ENCODE measurements at regions not wholly inside any gene's neighbourhood (a gene's known extent, or its start where the extent isn't known, plus 50 kb on each side); places are given as distances from the start of the nearest gene placed in this dataset.

DNA sequence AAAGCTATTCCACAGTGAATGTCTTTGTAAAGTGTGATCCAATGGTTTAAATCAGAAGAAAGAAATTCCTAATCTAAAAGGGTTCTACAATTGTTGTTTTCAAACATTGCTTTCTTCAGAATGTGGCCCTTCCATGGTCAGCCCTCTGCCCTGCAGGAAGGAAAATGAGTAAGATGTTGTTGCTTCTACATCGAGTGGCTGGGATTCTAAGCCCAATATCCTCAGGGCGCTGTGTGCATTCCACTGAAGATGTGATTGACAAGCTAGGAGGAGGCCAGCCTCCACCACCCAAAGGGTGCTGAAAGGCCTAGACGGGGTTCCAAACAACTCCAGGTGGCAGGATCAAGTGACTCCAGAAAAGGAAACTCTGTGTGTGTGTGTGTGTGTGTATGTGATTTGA, 316.9 kb upstream of the TSHZ3 start:
- no peak overlapping the region for H3K27ac ChIP-seq
- intact Hi-C loops (cut with DNase I; ENCODE audit: low total_unique reads), result no loop called here
- DNase-seq, result no peak
- no peaks in the 10 kb centered on the region for H3K36me3 ChIP-seq
- H3K9me3 ChIP-seq, result no peaks in the 10 kb centered on the region
- no peak overlapping the region for H3K4me3 ChIP-seq
- H3K4me1 ChIP-seq, result no peaks in the 10 kb centered on the region
- in situ Hi-C loops (cut with MboI; ENCODE audit: low pct_ligation_motif_present in 1 of 4, low pct_unique_long_range_greater_than_20kb in 1 of 4, low sequenced_read_pairs in 3 of 4), result no loop called here
- no peaks in the 10 kb centered on the region for H3K27me3 ChIP-seq
- TF ChIP-seq EP300 (IDR thresholded peaks at IDR 0.05; ENCODE audit: low read depth) (no peak), CTCF (IDR thresholded peaks at IDR 0.05) (no peak), POLR2A (IDR thresholded peaks at IDR 0.05) (no peak), POLR2AphosphoS5 (IDR thresholded peaks at IDR 0.05) (no peak)
- WGBS, 2 donors (ENCODE audit: low coverage in 1 of 2), result 31 to 53% methylated on average over 2 to 3 of the region's 3 CpGs

- H3K27ac ChIP-seq, result no peak overlapping the region
- no peak for DNase-seq
- no peak overlapping the region for H3K4me3 ChIP-seq
- intact Hi-C loops (cut with DNase I; ENCODE audit: low total_unique reads), result no loop called here
- H3K9me3 ChIP-seq, result no peaks in the 10 kb centered on the region
- H3K36me3 ChIP-seq, result no peaks in the 10 kb centered on the region
- no peaks in the 10 kb centered on the region for H3K27me3 ChIP-seq
- TF ChIP-seq CTCF (IDR thresholded peaks at IDR 0.05) (no peak), POLR2AphosphoS5 (IDR thresholded peaks at IDR 0.05) (no peak), POLR2A (IDR thresholded peaks at IDR 0.05) (no peak), EP300 (IDR thresholded peaks at IDR 0.05; ENCODE audit: low read depth) (no peak)
- in situ Hi-C loops (cut with MboI; ENCODE audit: low pct_ligation_motif_present in 1 of 4, low pct_unique_long_range_greater_than_20kb in 1 of 4, low sequenced_read_pairs in 3 of 4), result no loop called here
- 72% methylated on average over 4 of the region's 4 CpGs; no CpG with 5 or more reads in 1 of the 2 donors for WGBS, 2 donors (ENCODE audit: low coverage in 1 of 2)
- no peaks in the 10 kb centered on the region for H3K4me1 ChIP-seq
Measured at GRCh38 chr19:31667106-31667505, 317.9 kb upstream of the TSHZ3 start.

DNA sequence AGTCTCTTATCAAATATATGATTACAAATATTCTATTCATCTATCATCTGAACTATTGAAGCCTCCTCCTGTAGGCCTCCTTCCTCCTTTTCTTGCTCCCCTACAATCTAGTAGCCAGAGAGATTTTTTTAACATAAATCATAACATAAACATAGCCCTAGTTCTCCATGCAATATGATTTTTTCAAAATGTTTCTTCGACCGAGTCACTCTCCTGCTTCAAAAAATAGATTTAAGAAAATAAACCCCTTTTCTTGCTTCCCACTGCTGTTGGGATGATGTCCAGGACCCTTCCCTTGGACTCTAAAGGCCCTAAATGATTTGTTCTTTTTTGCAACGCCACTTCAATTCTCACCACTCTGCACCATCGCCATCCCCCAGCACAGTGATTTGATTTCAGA, 319.7 kb upstream of the TSHZ3 start:
- TF ChIP-seq EP300 (IDR thresholded peaks at IDR 0.05; ENCODE audit: low read depth) (no peak), CTCF (IDR thresholded peaks at IDR 0.05) (no peak), POLR2A (IDR thresholded peaks at IDR 0.05) (no peak), POLR2AphosphoS5 (IDR thresholded peaks at IDR 0.05) (no peak)
- WGBS, 2 donors (ENCODE audit: low coverage in 1 of 2), result 75 to 88% methylated on average over 4 of the region's 4 CpGs
- in situ Hi-C loops (cut with MboI; ENCODE audit: low pct_ligation_motif_present in 1 of 4, low pct_unique_long_range_greater_than_20kb in 1 of 4, low sequenced_read_pairs in 3 of 4) (no loop called here), intact Hi-C loops (cut with DNase I; ENCODE audit: low total_unique reads) (no loop called here)
- DNase-seq, result no peak
- no peak overlapping the region for H3K4me3 ChIP-seq
- H3K4me1 ChIP-seq, result no peaks in the 10 kb centered on the region
- no peaks in the 10 kb centered on the region for H3K36me3 ChIP-seq
- no peak overlapping the region for H3K27ac ChIP-seq
- H3K9me3 ChIP-seq, result no peaks in the 10 kb centered on the region
- no peaks in the 10 kb centered on the region for H3K27me3 ChIP-seq

DNA sequence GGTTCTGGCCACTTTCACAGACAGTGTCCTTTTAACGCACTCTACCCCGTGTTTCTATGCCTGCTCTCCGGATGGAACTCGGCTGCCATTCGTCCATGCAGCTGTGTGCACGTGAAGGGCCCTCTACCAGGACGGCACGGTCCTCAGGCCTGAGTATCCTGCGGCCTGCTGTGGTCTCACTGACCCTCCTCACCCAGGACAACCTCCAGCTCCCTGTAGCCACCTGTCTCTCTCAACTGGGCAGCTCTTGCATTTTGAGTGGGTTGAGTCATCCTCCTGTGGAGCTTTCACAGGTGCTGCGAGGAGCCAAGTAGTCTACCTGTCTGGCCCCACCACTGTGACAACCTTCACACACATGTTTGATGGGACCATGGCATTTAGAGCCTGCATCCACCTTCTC, 321.7 kb upstream of the TSHZ3 start:
- no peaks in the 10 kb centered on the region for H3K36me3 ChIP-seq
- no peak for DNase-seq
- no peak overlapping the region for H3K27ac ChIP-seq
- 82 to 83% methylated on average over 6 to 10 of the region's 10 CpGs for whole genome bisulfite sequencing, 2 donors (ENCODE audit: low coverage in 1 of 2)
- intact Hi-C loops (cut with DNase I; ENCODE audit: low total_unique reads) (no loop called here), in situ Hi-C loops (cut with MboI; ENCODE audit: low pct_ligation_motif_present in 1 of 4, low pct_unique_long_range_greater_than_20kb in 1 of 4, low sequenced_read_pairs in 3 of 4) (no loop called here)
- H3K27me3 ChIP-seq, result no peaks in the 10 kb centered on the region
- H3K4me3 ChIP-seq, result no peak overlapping the region
- no peaks in the 10 kb centered on the region for H3K9me3 ChIP-seq
- H3K4me1 ChIP-seq, result no peaks in the 10 kb centered on the region
- TF ChIP-seq EP300 (IDR thresholded peaks at IDR 0.05; ENCODE audit: low read depth), result no peak
- no peak for TF ChIP-seq POLR2AphosphoS5 (IDR thresholded peaks at IDR 0.05)
- TF ChIP-seq CTCF (IDR thresholded peaks at IDR 0.05), result no peak
- no peak for TF ChIP-seq POLR2A (IDR thresholded peaks at IDR 0.05)

Data from transverse colon (tissue), 4 donors.